ENCODE measurements at regions not wholly inside any gene's neighbourhood (a gene's known extent, or its start where the extent isn't known, plus 50 kb on each side); places are given as distances from the start of the nearest gene placed in this dataset.
"Not testable (repeated sequence)": the region's sequence is repeated elsewhere in the genome, so short reads cannot be mapped to it uniquely, and the experiment has no call there.

DNA sequence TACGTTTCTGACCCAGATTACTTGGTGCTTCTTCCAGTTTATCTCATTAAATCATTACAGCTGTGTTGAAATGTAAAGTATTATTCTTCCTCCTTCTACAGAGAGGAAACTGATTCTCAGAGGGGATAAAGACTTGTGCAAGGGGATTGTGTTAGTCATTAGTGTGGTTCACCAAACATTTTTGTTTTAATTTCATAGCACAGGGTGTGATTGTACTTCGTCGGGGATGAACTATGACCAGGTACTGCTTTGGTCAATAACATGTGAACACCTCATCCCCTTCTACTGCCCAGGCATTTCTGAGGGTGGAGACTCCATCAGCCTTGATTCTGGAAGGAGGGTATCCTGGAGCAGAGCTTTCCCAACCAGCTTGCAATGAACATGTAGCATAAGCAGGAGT lies 120.2 kb upstream of the ALX4 start:
- ChIA-PET POLR2A (no interaction called here), CTCF (no interaction called here)
- H3K4me1 Mint-ChIP-seq (ENCODE audit: low read depth) = no peaks in the 10 kb centered on the region
- no peak for DNase-seq
- ATAC-seq (ENCODE audit: poor library complexity) = no peak
- H3K36me3 ChIP-seq (ENCODE audit: insufficient read depth, low read length) = no peaks in the 10 kb centered on the region
- no peak overlapping the region for H3K4me3 Mint-ChIP-seq
- H3K36me3 Mint-ChIP-seq (ENCODE audit: low read depth) = no peaks in the 10 kb centered on the region
- intact Hi-C loops (cut with DNase I, micrococcal nuclease) = no loop called here
- no peak overlapping the region for H3K27ac ChIP-seq (ENCODE audit: low read depth in 1 of 2, low read length in 2 of 2)
- H3K9me3 Mint-ChIP-seq = peaks cover 2% of the 10 kb centered on the region
- no peak overlapping the region for H3K4me3 ChIP-seq (ENCODE audit: low read length)
- H3K27me3 Mint-ChIP-seq = peaks cover 45% of the 10 kb centered on the region
- no peak overlapping the region for H3K27ac Mint-ChIP-seq
- peaks cover 8 to 28% of the 10 kb centered on the region in 2 experiments for H3K27me3 ChIP-seq (ENCODE audit: control insufficient read depth in 1 of 2, insufficient read depth in 2 of 2, low read length in 2 of 2)
- no peaks in the 10 kb centered on the region for H3K4me1 ChIP-seq (ENCODE audit: insufficient read depth, low read length)
- TF ChIP-seq, protein P1, sequence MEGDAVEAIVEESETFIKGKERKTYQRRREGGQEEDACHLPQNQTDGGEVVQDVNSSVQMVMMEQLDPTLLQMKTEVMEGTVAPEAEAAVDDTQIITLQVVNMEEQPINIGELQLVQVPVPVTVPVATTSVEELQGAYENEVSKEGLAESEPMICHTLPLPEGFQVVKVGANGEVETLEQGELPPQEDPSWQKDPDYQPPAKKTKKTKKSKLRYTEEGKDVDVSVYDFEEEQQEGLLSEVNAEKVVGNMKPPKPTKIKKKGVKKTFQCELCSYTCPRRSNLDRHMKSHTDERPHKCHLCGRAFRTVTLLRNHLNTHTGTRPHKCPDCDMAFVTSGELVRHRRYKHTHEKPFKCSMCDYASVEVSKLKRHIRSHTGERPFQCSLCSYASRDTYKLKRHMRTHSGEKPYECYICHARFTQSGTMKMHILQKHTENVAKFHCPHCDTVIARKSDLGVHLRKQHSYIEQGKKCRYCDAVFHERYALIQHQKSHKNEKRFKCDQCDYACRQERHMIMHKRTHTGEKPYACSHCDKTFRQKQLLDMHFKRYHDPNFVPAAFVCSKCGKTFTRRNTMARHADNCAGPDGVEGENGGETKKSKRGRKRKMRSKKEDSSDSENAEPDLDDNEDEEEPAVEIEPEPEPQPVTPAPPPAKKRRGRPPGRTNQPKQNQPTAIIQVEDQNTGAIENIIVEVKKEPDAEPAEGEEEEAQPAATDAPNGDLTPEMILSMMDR (IDR thresholded peaks at IDR 0.05) = no peak
- H3K9me3 ChIP-seq (ENCODE audit: control insufficient read depth in 1 of 2, insufficient read depth in 1 of 2, low read length in 2 of 2) = no peaks in the 10 kb centered on the region

DNA sequence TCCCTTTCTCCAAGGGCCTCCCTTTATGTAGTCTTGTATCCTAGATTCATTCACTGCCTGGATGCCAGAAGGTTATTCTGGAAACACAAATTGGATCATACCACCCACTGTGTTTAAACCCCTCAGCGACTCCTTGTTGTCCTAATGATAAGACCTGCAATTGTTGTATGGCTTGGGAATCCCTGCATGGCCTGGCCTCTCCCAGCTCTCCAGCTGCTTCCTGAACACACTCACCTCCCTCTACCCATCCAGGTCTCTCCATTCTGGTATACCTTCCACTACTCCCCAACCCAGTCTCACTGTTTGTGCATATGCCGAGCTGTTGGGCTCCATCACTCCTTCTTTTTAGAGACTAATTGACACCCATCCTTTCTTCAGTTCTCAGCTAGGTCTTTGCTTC lies 124.3 kb upstream of the ALX4 start:
- intact Hi-C loops (cut with DNase I, micrococcal nuclease) = no loop called here

DNA sequence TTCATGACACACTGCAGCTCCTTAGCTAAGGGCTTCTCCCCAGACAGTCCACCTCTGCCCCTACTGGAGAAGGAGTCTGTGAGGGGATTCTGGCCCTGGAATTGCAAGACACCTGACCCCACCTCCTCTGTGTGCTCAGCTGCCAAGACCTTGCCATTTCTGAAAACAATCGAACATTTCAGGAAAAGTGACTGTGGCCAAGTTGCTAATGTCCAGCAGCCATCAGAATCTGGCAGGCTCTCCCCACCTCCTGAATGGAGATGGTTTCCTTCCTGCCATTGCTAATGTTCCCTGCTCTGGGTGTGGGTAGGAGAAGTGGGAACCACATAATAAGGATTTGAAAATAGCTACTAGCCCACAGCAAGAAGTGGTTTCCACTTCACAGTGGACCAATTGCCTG lies 127.2 kb upstream of the ALX4 start:
- no peaks in the 10 kb centered on the region for H3K9me3 ChIP-seq (ENCODE audit: control insufficient read depth in 1 of 2, insufficient read depth in 1 of 2, low read length in 2 of 2)
- no peaks in the 10 kb centered on the region for H3K36me3 ChIP-seq (ENCODE audit: insufficient read depth, low read length)
- no peaks in the 10 kb centered on the region for H3K36me3 Mint-ChIP-seq (ENCODE audit: low read depth)
- peaks cover 2% of the 10 kb centered on the region for H3K9me3 Mint-ChIP-seq
- peaks cover 10 to 30% of the 10 kb centered on the region in 2 experiments for H3K27me3 ChIP-seq (ENCODE audit: control insufficient read depth in 1 of 2, insufficient read depth in 2 of 2, low read length in 2 of 2)
- H3K4me3 Mint-ChIP-seq = no peak overlapping the region
- CTCF ChIA-PET = no interaction called here
- no peaks in the 10 kb centered on the region for H3K4me1 Mint-ChIP-seq (ENCODE audit: low read depth)
- POLR2A ChIA-PET = no interaction called here
- DNase-seq = no peak
- peaks cover 72% of the 10 kb centered on the region for H3K27me3 Mint-ChIP-seq
- no peaks in the 10 kb centered on the region for H3K4me1 ChIP-seq (ENCODE audit: insufficient read depth, low read length)
- TF ChIP-seq, protein P1 (IDR thresholded peaks at IDR 0.05) = no peak
- no peak for ATAC-seq (ENCODE audit: poor library complexity)
- H3K27ac Mint-ChIP-seq = no peak overlapping the region
- no peak overlapping the region for H3K27ac ChIP-seq (ENCODE audit: low read depth in 1 of 2, low read length in 2 of 2)
- intact Hi-C loops (cut with DNase I, micrococcal nuclease) = no loop called here
- H3K4me3 ChIP-seq (ENCODE audit: low read length) = no peak overlapping the region

More for the DNA sequence above, 124.3 kb upstream of the ALX4 start:
- DNase-seq (no peak), ATAC-seq (ENCODE audit: poor library complexity) (no peak)
- CTCF ChIA-PET = no interaction called here
- H3K27me3 Mint-ChIP-seq = peaks cover 61% of the 10 kb centered on the region
- H3K27ac ChIP-seq (ENCODE audit: low read depth in 1 of 2, low read length in 2 of 2) = no peak overlapping the region
- no peaks in the 10 kb centered on the region for H3K36me3 Mint-ChIP-seq (ENCODE audit: low read depth)
- no peak overlapping the region for H3K4me3 Mint-ChIP-seq
- peaks cover 2% of the 10 kb centered on the region for H3K9me3 Mint-ChIP-seq
- H3K4me1 Mint-ChIP-seq (ENCODE audit: low read depth) = no peaks in the 10 kb centered on the region
- H3K27me3 ChIP-seq (ENCODE audit: control insufficient read depth in 1 of 2, insufficient read depth in 2 of 2, low read length in 2 of 2) = peaks cover 14 to 40% of the 10 kb centered on the region in 2 experiments
- no peaks in the 10 kb centered on the region for H3K4me1 ChIP-seq (ENCODE audit: insufficient read depth, low read length)
- H3K27ac Mint-ChIP-seq = no peak overlapping the region
- TF ChIP-seq, protein P1 (IDR thresholded peaks at IDR 0.05) = no peak
- H3K4me3 ChIP-seq (ENCODE audit: low read length) = no peak overlapping the region
- POLR2A ChIA-PET = no interaction called here
- no peaks in the 10 kb centered on the region for H3K36me3 ChIP-seq (ENCODE audit: insufficient read depth, low read length)
- H3K9me3 ChIP-seq (ENCODE audit: control insufficient read depth in 1 of 2, insufficient read depth in 1 of 2, low read length in 2 of 2) = no peaks in the 10 kb centered on the region

DNA sequence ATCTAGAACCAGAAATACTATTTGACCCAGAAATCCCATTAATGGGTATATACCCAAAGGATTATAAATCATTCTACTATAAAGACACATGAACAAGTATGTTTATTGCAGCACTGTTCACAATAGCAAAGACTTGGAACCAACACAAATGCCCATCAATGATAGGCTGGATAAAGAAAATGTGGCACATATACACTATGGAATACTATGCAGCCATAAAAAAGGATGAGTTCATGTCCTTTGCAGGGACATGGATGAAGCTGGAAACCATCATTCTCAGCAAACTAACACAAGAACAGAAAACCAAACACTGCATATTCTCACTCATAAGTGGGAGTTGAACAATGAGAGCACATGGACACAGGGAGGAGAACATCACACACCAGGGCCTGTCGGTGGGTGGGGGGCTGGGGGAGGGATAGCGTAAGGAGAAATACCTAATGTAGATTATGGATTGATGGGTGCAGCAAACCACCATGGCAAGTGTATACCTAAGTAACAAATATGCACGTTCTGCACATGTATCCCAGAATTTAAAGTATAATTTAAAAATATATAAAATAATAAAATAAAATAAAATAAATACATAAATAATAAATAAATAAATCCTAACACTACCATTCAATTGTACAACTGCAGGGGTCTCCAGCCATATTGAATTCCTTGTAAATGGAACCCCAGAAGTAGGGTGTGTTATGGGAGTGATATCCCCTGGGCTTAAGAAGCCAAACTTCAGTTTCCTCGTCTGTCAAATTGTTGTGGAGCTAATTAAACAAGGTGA lies 122.4 kb upstream of the CD82 start:
- H3K27me3 ChIP-seq (ENCODE audit: control insufficient read depth in 1 of 2, insufficient read depth in 2 of 2, low read length in 2 of 2); ATAC-seq (ENCODE audit: poor library complexity); H3K9me3 Mint-ChIP-seq; H3K4me1 ChIP-seq (ENCODE audit: insufficient read depth, low read length); H3K4me3 Mint-ChIP-seq; H3K36me3 Mint-ChIP-seq (ENCODE audit: low read depth); H3K27ac Mint-ChIP-seq; H3K4me3 ChIP-seq (ENCODE audit: low read length); intact Hi-C loops (cut with DNase I, micrococcal nuclease); H3K36me3 ChIP-seq (ENCODE audit: insufficient read depth, low read length); H3K4me1 Mint-ChIP-seq (ENCODE audit: low read depth); POLR2A ChIA-PET; H3K27ac ChIP-seq (ENCODE audit: low read depth in 1 of 2, low read length in 2 of 2); H3K9me3 ChIP-seq (ENCODE audit: control insufficient read depth in 1 of 2, insufficient read depth in 1 of 2, low read length in 2 of 2); CTCF ChIA-PET; DNase-seq: not testable (repeated sequence)
- peaks cover 35% of the 10 kb centered on the region for H3K27me3 Mint-ChIP-seq
